GM21526 (cell line): ENCODE measurements at regions not wholly inside any gene's neighbourhood (a gene's known extent, or its start where the extent isn't known, plus 50 kb on each side); places are given as distances from the start of the nearest gene placed in this dataset.
"Not testable (repeated sequence)": the region's sequence is repeated elsewhere in the genome, so short reads cannot be mapped to it uniquely, and the experiment has no call there.

Experiments
- ATAC-seq: cut with Tn5 transposase; IDR thresholded peaks from one replicate; pipeline ENCODE4 v1.9.1; 2021; ENCODE audit warnings: moderate library complexity; ENCODE audit not compliant: unreplicated experiment, low FRiP score

DNA sequence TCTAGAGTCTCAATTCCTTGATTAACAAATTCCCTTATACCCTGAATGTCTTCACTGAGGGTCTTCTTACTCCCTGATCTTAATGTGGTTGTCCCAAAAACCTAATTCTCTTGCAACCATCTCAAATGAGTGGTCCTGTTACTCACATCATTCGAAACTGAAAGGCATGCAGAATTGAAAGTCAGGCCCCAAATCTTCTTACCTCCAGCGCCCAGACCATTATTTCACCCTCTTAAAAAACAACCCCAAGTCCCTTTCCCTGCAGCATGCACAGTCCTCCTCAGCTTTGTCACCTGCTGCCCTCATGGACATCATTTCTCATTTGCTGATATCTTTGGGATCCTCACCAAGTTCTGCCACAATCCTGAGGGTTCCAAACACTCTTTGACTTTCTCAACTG lies 230.1 kb downstream of the SEC16B start:
- ATAC-seq = no peak

DNA sequence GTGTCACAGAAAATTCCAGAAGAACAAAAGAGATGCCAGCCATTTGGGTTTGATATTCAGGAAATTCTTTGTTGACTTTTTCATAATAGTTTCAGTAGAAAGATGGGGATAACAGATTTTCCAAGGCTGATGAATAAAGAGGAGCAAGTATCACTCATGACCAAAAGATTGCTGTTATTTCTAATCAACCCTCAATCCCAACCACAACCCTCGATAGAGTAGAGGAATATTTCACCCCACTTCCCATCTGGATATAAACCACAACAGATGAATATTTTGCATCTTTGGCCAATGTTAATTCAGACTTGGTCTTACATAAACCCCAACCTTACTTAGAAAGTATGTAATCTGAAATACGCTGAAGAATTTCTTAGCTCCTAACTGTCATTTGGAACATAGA lies 232.4 kb downstream of the SEC16B start:
- no peak for ATAC-seq

DNA sequence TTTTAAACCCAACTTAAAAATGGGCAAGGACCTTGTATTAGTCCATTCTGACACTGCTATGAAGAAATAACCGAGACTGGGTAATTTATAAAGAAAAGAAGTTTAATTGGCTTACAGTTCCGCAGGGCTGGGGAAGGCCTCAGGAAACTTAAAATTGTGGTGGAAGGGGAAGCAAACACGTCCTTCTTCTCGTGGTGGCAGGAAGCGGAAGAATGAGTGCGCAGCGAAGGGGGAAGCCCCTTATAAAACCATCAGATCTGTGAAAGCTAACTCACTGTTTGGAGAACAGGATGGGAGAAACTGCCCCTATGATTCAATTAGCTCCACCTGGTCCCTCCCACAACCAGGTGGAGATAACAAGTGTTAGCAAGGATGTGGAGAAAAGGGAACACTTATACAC lies 237.7 kb downstream of the SEC16B start:
- no peak for ATAC-seq

DNA sequence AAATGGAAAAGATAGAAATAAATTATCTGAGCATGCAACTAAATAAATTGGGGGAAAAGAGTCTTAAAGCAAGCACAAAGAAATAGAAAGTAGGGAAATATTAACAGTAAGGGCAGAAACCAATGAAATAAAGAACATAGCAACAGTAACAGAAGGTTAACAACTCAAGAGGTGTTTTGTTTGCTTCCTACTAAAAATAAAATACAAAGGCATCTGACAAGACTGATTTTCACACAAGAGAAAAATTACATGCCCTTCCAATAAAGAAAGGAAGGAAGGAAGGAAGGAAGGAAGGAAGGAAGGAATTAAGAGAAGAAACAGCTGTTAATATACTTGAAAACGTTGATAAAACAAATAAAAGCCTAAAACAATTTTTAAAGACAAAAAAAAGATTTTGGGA lies 240.2 kb downstream of the SEC16B start:
- ATAC-seq = no peak

DNA sequence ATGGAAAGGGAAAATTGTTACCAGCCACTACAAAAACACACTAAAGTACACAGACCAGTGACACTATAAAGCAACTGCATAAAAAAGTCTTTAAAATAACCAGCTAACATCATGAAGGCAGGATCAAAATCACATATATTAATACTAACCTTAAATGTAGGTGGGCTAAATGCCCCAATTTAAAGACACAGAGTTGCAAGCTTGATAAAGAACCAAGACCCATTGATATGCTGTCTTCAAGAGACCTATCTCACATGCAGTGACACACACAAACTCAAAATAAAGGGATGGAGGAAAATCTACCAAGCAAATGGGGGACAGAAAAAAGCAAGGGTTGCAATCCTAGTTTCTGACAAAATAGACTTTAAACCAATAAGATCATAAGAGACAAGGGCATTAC lies 246.3 kb downstream of the SEC16B start:
- ATAC-seq = no peak

DNA sequence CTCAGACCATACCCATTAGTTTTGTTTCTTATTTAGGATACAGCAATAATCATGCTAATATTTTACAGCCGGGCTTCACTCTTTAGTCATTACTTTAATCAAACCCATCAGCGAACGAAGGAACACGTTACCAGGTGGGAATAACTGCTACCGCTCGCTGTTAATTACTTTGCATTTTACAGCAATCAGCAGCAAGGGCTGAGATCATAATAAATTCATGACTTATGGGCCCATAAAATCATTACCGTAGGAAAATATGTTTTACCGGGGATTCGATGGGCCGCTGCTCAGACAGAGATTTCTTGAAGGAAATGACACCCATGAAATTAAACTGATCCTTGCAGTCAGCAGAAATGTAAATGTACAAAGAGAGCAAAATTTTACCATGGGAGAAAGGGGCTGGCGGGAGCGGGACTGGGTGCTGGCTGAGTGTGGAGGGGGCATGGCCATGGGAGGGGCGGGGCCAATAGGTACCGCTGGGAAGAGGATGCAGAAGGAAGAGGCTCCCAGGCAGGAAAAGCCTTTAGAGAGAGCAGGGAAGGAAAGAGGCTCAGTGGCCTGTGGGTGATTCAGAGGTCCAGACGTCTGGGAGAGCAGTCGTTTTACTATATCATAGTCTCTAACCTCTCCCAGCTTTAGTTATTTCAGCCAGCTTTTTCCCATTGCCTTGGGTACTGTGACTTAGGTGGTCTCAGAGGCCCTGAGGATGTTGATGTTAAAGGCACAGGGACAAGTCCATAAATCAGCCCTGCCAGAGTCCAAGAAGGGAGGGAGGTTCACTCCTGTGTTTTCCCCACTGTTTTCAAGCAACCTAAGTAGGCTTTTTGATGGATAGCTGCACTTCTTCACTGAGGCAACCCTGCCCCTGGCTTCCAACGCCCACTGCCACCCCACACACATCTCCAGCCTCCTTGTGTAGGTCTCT lies 258.9 kb downstream of the SEC16B start:
- ATAC-seq = no peak

DNA sequence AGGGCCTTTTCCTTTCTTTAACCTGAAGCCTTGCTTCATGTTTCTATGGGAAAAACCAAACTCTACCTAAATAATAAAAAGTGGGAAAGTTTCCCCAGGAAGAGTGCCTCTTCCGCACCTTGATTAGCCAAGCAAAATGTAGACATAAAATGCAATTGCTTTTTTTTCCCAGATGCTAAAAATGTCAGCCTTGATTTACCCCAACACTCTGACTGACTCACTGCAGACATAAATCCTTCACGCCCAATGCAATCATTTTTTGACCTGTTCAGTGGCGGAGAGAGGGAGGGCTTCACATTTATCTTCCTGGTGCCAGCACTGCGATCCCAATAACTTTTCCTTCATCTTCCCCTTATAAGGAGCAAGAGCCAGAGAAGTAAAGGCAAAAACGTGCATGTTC lies 261.5 kb downstream of the SEC16B start:
- no peak for ATAC-seq

DNA sequence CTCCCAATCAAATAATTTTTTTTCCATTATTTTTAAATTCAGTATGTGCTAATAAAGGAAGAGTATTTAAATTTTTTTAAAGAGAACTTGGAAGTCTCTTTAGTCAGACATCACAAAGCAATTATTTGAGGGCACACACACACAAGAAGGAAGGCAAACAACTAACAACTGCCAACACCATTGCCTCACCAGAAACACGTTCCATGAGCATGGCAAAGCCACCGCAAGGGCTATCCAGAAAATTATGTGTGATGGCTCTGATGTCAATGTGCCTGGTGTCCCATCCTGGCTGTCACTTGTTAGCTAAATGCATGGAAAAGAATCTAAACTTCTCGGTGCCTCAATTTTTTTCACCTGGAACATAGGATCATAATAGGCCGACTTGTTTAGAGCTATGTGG lies 262.9 kb downstream of the SEC16B start:
- no peak for ATAC-seq

DNA sequence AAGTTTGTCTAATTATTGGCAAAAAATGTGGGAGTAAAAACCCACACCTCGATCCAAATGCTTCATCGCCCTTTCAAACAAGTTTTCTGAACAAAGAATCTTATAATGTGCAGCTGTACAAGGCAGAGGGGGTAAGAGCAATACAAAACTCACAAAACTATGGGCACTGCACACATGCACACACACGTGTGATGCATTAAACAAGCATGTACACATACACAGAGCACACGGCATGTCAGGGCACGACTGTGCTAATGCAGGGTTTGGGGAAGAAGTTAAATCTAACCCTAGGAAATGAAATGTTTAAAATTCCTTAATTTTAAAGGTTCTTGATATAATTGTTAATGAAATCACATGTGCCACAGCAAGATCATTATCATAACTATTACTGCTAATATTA lies 264.0 kb downstream of the SEC16B start:
- no peak for ATAC-seq

DNA sequence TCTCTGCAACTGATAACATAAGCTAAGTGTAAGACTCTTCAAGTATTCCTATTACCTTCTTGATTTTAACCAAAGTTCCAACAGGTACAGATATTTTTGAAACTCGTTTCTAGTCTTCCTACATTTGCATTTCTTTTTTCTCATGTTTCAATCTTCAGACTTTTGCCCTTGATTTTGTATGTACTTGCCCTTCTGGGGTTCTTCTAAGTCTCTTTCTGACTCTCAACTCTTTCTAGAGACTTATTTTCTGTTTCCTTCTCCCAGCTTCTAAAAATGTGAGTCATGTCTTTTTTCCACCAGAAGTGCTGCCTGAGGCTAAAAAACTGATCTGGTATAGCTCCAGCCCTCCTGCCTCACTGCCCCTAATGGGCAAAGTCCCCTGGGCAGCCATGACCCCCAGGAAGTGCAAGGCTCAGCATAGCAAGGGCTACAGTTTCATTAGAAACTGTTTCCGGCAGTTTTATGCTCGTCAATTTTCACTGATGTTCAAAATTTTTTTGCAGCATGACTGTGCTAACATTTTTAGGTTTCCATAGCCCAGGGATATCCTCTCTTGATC lies 265.9 kb downstream of the SEC16B start:
- no peak for ATAC-seq

DNA sequence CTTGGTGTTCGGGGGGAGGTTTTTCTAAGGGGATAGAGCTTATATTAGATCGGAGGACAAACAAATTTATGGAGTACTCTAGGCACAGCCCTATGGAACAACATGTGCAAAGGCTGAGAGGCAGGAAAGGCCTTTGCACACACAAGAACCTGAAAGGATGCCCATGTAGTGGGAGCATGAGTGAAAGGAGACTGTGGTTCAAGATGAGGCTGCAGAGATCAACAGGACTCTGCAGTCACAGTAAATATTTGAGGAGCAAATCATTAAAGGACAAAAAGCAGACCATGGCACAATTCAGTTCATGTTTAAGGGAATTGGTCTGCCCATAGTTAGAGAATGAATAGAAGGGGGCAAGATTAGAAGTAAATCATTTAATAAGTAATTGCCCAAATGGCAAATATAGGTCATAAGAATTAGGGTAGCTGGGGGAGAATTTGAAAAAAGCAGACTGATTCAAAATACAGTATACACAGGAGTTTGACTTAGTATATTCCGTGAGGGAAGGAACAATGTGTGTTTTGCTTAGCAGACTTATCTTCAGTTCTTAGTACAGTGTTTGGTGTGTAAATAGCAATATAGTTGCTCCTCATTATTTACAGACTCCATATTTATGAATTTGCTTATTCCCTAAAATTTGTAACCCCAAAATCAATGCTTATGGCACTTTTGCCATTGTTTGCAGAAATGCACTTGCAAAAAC lies 268.1 kb downstream of the SEC16B start:
- ATAC-seq = no peak

DNA sequence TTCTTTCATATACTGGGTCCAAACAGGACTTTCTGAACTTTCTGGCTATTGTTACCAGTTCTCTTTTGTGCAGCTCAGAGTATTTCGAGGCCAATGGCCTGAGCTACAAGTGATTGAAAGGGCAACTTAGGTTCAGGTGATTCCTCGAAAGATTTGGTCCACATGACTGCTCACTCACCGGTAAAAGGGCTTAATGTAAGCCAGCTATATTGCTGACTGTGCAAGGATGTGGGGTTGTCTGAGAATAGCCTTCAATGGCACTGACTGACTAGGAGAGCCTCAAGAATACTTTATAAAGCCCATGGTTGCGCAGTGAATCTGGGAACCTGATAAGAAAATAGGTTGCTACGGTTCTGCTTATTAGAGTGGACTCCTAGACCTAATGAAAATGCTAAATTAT lies 269.0 kb downstream of the SEC16B start:
- no peak for ATAC-seq

DNA sequence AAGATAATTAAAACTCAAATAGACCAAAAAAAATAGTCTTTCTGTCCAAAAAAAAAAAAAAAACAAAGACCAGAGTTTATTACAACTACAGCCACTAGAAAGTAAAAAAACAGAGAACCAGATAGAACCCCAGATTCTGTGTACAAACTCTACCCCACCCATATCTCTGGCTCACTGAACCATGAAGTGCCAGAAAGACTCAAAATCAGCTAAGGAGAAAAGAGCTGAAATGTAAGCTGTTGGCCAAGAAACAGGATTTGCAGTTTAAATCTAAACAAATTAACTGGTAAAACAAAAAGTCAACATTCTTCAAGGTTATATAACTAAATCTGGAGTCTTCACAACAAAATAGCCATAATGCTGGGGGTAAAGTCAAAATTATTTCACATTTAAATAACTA lies 278.9 kb downstream of the SEC16B start:
- no peak for ATAC-seq

DNA sequence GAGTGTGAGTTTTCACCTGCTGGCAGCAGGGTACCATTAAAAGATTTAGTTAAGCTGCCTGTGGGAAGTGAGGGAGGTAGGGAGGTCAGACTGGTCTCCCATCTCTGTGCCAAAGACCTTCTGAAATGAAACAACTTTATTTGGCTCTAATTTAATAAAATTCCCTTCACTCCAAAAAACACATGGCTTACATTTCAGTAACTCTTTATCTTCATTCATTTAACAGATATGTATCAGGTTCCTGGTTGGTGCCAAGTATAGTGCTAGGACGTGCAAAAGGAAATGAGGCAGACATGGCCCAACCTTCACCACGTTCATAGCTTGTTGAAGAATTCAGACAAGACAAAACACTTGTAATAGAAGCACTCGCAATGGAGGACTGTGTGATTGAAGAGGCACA lies 282.3 kb downstream of the SEC16B start:
- no peak for ATAC-seq

DNA sequence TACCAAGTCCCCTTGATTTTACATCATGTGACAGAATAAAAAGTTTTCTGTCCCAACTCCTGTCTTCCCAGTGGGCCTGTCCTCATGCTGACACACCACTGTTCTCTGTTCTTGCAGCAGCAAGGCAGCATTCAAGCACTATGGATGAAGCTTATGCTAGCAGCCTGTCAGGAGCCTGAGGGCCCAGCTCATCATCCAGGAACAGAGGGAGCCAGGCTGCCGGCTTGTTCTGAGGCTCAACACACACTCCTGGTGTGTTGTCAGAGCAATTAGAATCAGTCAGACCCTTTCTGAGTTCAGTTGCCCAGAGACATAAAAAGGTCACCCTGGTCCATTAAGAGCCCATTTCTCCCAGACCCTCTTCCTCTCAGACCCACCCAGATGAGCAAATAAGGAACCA lies 282.9 kb downstream of the SEC16B start:
- no peak for ATAC-seq

DNA sequence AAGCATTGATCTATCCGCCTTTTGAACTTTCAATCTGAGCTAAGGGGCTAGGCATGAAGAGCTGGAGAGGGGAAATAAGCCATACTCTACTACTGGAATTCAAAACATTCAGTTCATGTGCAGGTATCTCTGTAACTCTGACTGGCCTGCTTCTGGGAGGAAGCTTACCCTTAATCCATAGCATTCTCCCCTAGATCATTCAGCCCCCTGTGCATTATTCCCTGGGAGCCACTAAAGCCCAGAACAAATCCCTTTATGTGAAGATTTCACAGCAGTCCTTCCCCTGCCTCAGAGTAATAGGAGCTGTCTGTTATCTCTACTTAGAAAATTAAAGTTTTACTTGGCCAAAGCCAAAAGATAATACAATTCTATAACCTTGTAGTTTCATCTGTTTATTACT lies 300.7 kb downstream of the SEC16B start:
- ATAC-seq = no peak

DNA sequence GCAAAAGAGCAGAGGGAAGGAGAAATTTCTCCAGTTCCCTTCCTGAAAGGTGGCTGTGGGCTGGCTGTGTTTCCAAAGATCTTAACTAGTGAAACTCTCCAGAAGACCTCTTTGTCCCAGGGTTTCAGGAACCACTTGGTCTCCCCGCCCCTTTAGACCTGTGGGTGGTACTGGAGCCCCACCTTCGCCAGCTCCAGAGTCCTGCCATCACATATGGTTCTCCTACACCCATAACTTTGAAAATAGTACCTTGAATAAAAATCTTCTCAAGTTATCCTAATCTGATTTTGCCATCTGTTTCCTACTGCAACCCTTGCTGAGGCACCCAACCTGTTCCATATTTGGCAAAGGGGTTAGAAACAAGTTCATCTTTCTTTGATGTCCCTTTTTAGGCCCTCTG lies 303.9 kb downstream of the SEC16B start:
- ATAC-seq = no peak

DNA sequence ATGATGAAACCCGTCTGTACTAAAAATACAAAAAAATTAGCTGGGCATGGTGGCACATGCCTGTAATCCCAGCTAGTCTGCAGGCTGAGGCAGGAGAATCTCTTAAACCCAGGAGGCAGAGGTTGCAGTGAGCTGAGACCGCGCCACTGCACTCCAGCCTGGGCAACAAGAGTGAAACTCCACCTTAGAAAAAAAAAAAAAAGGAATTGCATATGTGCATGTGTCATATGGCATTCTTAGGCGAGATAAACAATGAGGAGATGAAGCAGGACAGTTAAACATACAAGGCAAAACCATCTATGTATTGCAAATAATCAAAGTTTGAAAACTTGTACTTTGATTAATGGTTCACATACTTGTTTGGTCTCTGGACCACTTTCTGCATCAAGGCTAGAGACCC lies 305.1 kb downstream of the SEC16B start:
- not testable (repeated sequence) for ATAC-seq

DNA sequence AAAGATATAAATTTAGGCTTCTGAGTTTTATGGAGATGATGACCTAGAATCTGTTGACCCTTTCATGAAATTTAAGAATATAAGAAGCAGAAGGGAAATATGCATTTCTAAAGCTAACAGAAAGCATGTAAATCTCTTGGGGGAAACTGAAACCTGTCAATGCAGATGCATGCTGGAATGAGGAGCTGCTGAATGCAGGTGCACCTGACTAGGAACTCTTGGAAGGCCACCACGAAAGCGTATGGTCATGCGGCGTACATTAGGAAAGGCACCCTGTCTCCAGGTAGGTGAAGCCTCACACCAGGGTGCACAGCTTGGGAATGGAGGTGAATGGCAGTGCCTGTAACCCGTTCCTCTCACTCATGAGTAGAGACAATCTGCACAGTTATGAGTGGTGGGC lies 309.7 kb downstream of the SEC16B start:
- no peak for ATAC-seq

DNA sequence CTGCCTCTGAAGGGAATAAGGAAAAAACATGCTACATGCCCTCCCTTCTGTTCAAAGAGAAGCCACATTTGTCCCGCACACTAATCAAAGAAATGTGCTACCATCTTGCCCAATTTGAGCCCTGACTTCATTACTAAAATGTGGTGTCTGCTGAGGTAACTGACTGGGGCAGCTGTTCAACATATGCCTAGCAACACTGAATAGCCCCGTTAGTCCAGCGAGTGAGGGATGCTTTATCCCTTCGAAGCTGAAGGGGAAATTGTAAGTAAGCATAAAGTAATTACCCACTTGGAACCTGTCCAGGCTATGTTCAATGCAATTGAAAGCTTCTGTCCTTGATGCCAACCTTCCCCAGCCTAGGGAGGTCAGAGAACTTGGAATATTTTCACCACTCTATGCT lies 310.6 kb downstream of the SEC16B start:
- no peak for ATAC-seq

DNA sequence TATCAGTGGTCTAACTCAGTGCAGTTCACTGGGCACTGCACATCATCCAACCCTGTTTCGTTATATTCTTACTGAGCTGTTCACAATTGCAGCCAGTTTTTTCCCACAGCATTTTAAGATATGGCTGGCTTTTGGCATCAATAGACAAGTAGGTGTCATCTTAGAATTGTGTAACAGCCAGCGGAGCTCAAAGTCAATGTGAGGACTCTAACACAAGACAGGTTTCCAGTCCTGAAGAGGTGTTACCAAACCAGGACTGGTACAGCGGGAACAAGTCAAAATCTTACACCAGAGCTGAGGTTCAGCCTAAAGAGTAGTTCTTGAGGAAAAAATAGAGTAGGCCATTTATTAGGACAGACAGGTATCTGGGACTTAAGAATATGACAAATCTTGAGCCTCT lies 313.3 kb downstream of the SEC16B start:
- ATAC-seq = no peak

DNA sequence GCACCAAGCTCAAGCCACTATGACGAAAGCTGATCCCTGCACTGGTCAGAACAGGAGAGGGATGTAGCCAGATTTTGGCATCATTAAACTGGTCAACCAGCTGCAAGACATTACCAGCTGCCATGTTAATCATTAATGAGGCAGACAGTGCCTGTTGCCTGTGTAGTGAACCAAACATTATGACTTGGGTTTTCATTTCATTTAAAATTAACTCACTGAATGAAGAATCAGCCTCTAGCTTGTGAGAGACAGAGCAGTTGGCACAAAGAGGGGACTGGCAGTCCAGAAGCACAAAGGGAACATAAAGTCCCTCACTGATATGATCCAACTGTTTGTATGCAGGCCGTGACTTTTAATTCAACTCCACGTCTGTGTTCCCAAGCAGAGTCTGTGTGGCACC lies 318.9 kb downstream of the SEC16B start:
- ATAC-seq = no peak
